ENCODE measurements at regions not wholly inside any gene's neighbourhood (a gene's known extent, or its start where the extent isn't known, plus 50 kb on each side); places are given as distances from the start of the nearest gene placed in this dataset.

GRCh38 chr6:170085475-170086401 is 205.1 kb downstream of the DLL1 start:
- no peak for DNase-seq (ENCODE audit: low read depth)

- no peak for DNase-seq (ENCODE audit: low read depth)
Observed at GRCh38 chr6:170084166-170084730, 206.6 kb downstream of the DLL1 start.

GRCh38 chr6:170083236-170084051 is 207.4 kb downstream of the DLL1 start:
- DNase-seq (ENCODE audit: low read depth) = no peak

- no peak for DNase-seq (ENCODE audit: low read depth)
Observed at GRCh38 chr6:170082531-170083187, 208.2 kb downstream of the DLL1 start.

GRCh38 chr6:170082067-170082466 is 208.8 kb downstream of the DLL1 start:
- DNase-seq (ENCODE audit: low read depth) = no peak

- no peak for DNase-seq (ENCODE audit: low read depth)
Observed at GRCh38 chr6:170081556-170081955, 209.3 kb downstream of the DLL1 start.

GRCh38 chr6:170080828-170081371 is 210.0 kb downstream of the DLL1 start:
- DNase-seq (ENCODE audit: low read depth) = no peak

- DNase-seq (ENCODE audit: low read depth) = no peak
Observed at GRCh38 chr6:170080169-170080827, 210.6 kb downstream of the DLL1 start.

GRCh38 chr6:170076466-170077165 is 214.3 kb downstream of the DLL1 start:
- DNase-seq (ENCODE audit: low read depth) = no peak

- DNase-seq (ENCODE audit: low read depth) = no peak
Observed at GRCh38 chr6:170075659-170076223, 215.1 kb downstream of the DLL1 start.

- no peak for DNase-seq (ENCODE audit: low read depth)
Observed at GRCh38 chr6:170074907-170075306, 216.0 kb downstream of the DLL1 start.

GRCh38 chr6:170074435-170074834 is 216.4 kb downstream of the DLL1 start:
- DNase-seq (ENCODE audit: low read depth) = no peak

- DNase-seq (ENCODE audit: low read depth) = no peak
Observed at GRCh38 chr6:170073846-170074245, 217.0 kb downstream of the DLL1 start.

- DNase-seq (ENCODE audit: low read depth) = no peak
Observed at GRCh38 chr6:170072246-170072645, 218.6 kb downstream of the DLL1 start.

- no peak for DNase-seq (ENCODE audit: low read depth)
Observed at GRCh38 chr6:170069611-170070010, 221.3 kb downstream of the DLL1 start.

- DNase-seq (ENCODE audit: low read depth) = no peak
Observed at GRCh38 chr6:170068496-170068895, 222.4 kb downstream of the DLL1 start.

- no peak for DNase-seq (ENCODE audit: low read depth)
Observed at GRCh38 chr6:170067923-170068360, 222.9 kb downstream of the DLL1 start.

GRCh38 chr6:170067181-170067641 is 223.7 kb downstream of the DLL1 start:
- DNase-seq (ENCODE audit: low read depth) = no peak

GRCh38 chr6:170066679-170067078 is 224.2 kb downstream of the DLL1 start:
- no peak for DNase-seq (ENCODE audit: low read depth)

Measured in renal cortical epithelial cell (primary cell).